ENCODE measurements at regions not wholly inside any gene's neighbourhood (a gene's known extent, or its start where the extent isn't known, plus 50 kb on each side); places are given as distances from the start of the nearest gene placed in this dataset.

- TF ChIP-seq FOSL1 (CRISPR knock-in tag; IDR thresholded peaks at IDR 0.05; ENCODE audit: borderline replicate concordance) (no peak), ZNF431 (CRISPR knock-in tag; IDR thresholded peaks at IDR 0.05; ENCODE audit: borderline replicate concordance, low read depth) (no peak), ZNF749 (CRISPR knock-in tag; IDR thresholded peaks at IDR 0.05; ENCODE audit: borderline replicate concordance) (no peak), ZNF569 (CRISPR knock-in tag; IDR thresholded peaks at IDR 0.05; ENCODE audit: borderline replicate concordance) (no peak), KAT7 (CRISPR knock-in tag; IDR thresholded peaks at IDR 0.05; ENCODE audit: borderline replicate concordance) (no peak), ZNF513 (CRISPR knock-in tag; conservative IDR thresholded peaks at IDR 0.05) (no peak), CTCF (CRISPR knock-in tag; IDR thresholded peaks at IDR 0.05) (no peak)
Measured at GRCh38 chr4:103403619-103404018, 205.5 kb upstream of the CENPE start.

All from HepG2 (cell line).